Left lung (tissue), 4 donors: ENCODE measurements at regions not wholly inside any gene's neighbourhood (a gene's known extent, or its start where the extent isn't known, plus 50 kb on each side); places are given as distances from the start of the nearest gene placed in this dataset.

Experiments used
- ATAC-seq: fragments of 200-7000 bp; cut with Tn5 transposase; one replicate; pipeline ENCODE4 v1.9.1; 2020; ENCODE audit warnings: moderate library complexity
- DNase-seq, 4 donors: peaks; one replicate each; pipeline ENCODE4 v3.0.0-alpha.2; 2013 to 2020
- H3K27ac ChIP-seq, 2 donors: fragments of 200-600 bp; sonication (generic) in 1 of 2; one replicate each; pipeline versions ENCODE4 v1.5.0 to v1.8.0; 2020 to 2021
- H3K27me3 ChIP-seq, 2 donors: fragments of 200-600 bp; sonication (generic) in 1 of 2; one replicate each; pipeline versions ENCODE4 v1.5.0 to v1.8.0; 2020 to 2021
- H3K36me3 ChIP-seq, 2 donors: fragments of 200-600 bp; sonication (generic) in 1 of 2; one replicate each; pipeline versions ENCODE4 v1.5.0 to v1.8.0; 2020 to 2021
- H3K4me1 ChIP-seq, 2 donors: fragments of 200-600 bp; one replicate each; pipeline ENCODE4 v1.8.0; 2021
- H3K4me3 ChIP-seq, 2 donors: fragments of 200-600 bp; sonication (generic) in 1 of 2; one replicate each; pipeline versions ENCODE4 v1.5.0 to v1.8.0; 2020 to 2021; ENCODE audit warnings: mild to moderate bottlenecking in 1 of 2
- H3K9me3 ChIP-seq, 2 donors: fragments of 200-600 bp; sonication (generic) in 1 of 2; one replicate each; pipeline versions ENCODE4 v1.5.0 to v1.8.0; 2020 to 2021
- intact Hi-C, 2 donors: fragments of 100-400 bp; cut with DNase I; formaldehyde crosslinking; loops; one replicate each; pipeline versions ENCODE4 v1.11.2 to v1.14.2; 2022
- TF ChIP-seq, protein P1 (sequence below), 2 donors: fragments of 200-600 bp; sonication (generic) in 1 of 2; IDR thresholded peaks; one replicate each; pipeline versions ENCODE4 v1.5.0 to v1.8.0; 2021; ENCODE audit warnings: antibody characterized with exemption in 2 of 2
- donor health status: DM: no; HTN: yes; CAD: no.
- donor health status: DM: no; HTN: no; CAD: no.

DNA sequence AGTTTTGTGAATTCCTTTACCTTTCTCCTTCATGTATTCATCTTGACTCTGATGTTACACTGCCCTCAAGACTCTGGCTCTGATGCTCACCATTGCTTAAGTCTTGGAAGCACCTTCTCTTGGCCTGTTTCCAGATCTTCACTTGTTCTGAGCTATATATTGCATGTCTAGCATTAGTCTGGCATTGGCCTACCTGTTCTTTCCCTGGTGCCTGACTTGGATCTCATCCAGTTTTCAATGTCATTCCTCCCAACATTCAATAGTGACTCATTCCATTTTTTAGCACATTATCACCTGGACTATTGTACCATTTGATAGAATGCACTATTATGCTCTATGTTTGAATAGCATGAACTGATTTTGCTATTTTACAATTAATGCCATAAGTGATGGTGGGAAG lies 127.3 kb upstream of the NYAP2 start:
- no peak for ATAC-seq
- Histone ChIP-seq H3K9me3 (peaks cover 0 to 15% of the 10 kb centered on the region in 2 donors), H3K4me3 (no peak overlapping the region), H3K4me1 (no peaks in the 10 kb centered on the region), H3K27ac (no peak overlapping the region), H3K27me3 (no peaks in the 10 kb centered on the region), H3K36me3 (no peaks in the 10 kb centered on the region)
- intact Hi-C loops: no loop called here
- TF ChIP-seq, protein P1, sequence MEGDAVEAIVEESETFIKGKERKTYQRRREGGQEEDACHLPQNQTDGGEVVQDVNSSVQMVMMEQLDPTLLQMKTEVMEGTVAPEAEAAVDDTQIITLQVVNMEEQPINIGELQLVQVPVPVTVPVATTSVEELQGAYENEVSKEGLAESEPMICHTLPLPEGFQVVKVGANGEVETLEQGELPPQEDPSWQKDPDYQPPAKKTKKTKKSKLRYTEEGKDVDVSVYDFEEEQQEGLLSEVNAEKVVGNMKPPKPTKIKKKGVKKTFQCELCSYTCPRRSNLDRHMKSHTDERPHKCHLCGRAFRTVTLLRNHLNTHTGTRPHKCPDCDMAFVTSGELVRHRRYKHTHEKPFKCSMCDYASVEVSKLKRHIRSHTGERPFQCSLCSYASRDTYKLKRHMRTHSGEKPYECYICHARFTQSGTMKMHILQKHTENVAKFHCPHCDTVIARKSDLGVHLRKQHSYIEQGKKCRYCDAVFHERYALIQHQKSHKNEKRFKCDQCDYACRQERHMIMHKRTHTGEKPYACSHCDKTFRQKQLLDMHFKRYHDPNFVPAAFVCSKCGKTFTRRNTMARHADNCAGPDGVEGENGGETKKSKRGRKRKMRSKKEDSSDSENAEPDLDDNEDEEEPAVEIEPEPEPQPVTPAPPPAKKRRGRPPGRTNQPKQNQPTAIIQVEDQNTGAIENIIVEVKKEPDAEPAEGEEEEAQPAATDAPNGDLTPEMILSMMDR (IDR thresholded peaks at IDR 0.05): no peak
- DNase-seq: no peak

DNA sequence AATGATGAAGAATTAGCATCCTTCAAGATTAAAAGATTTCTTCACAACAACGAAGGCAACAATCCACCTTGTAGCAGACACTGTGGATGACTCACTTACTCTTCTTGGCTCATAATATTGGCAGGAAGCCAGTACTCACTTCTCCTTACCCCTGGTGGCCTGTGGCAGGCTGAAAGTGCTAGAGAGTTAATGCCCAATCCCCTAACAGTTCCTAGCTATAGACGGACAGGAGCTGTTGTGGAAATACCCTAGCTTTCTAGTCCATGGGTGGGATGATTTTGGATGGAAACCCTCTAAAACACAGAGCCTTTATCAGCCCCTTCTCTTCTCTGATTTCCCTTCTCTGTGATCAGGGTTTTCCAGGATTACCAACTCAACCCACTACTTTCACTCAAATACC lies 128.6 kb upstream of the NYAP2 start:
- DNase-seq: no peak

DNA sequence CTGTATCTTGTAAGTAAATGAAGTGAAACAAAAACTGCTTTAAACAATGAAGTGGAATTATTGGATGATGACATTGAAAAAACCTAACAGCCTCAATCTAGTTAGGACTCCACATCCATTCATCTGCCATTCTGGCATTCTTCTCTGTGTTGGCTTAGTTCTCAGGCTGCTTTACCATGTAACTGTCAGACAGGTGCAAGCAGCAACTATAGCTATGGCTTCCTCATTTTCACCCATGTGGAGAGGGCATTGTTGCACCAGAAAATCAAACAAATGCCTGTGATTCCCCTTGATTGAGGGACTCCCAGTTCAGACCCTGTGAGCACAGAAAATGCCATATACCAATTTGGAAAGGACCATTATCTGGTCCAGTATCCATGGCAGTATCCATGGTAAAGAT lies 129.5 kb upstream of the NYAP2 start:
- TF ChIP-seq, protein P1 (IDR thresholded peaks at IDR 0.05): no peak
- DNase-seq (no peak), ATAC-seq (no peak)
- Histone ChIP-seq H3K27me3 (no peaks in the 10 kb centered on the region), H3K9me3 (peaks cover 0 to 1% of the 10 kb centered on the region in 2 donors), H3K36me3 (no peaks in the 10 kb centered on the region), H3K27ac (no peak overlapping the region), H3K4me1 (no peaks in the 10 kb centered on the region), H3K4me3 (no peak overlapping the region)
- intact Hi-C loops: no loop called here

More for the DNA sequence above, 128.6 kb upstream of the NYAP2 start:
- intact Hi-C loops: no loop called here
- Histone ChIP-seq H3K27ac (no peak overlapping the region), H3K4me3 (no peak overlapping the region), H3K27me3 (no peaks in the 10 kb centered on the region), H3K9me3 (peaks cover 0 to 6% of the 10 kb centered on the region in 2 donors), H3K4me1 (no peaks in the 10 kb centered on the region), H3K36me3 (no peaks in the 10 kb centered on the region)
- TF ChIP-seq, protein P1 (IDR thresholded peaks at IDR 0.05): no peak
- ATAC-seq: peak; percentile 76

DNA sequence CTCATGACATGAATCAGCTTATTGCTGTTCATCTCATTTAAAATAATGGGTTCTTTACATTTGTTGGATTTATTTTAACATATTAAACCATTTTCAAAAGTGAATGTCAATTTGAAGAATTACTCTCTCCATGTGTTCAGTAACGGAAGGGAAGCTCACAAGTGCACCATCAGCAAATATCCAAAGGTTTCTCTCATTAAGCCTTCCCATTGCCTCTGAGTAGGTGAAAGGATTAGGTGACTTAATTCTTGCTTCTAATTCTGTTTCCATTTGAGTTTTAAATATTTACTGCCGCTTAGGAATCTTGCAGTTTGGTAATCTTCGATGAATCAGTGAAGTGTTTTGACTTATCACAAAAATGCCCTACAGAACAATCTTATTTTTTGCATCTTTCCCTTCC lies 145.1 kb upstream of the NYAP2 start:
- DNase-seq (no peak), ATAC-seq (no peak)
- Histone ChIP-seq H3K27me3 (no peaks in the 10 kb centered on the region), H3K4me1 (no peaks in the 10 kb centered on the region), H3K4me3 (no peak overlapping the region), H3K36me3 (no peaks in the 10 kb centered on the region), H3K27ac (no peak overlapping the region), H3K9me3 (no peaks in the 10 kb centered on the region)
- TF ChIP-seq, protein P1 (IDR thresholded peaks at IDR 0.05): no peak
- intact Hi-C loops: no loop called here

DNA sequence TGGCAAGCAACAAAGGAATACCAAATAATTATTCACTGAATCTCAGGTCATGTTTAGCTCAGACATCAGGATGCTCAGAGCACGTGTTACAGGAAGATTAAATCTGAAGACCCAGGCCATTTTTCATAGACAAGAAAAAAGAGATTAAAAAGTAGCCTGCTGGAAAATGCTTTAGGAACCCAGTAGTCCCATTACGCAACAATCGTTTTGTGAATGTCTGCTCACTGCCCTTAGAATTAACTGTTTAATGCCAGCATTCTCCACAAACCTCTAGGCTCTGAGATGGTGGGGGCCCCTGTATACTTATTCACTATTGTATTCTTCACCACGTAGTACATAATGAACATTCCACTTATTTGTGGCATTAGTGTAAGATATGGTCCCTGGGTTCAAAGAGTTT lies 154.6 kb upstream of the NYAP2 start:
- ATAC-seq (no peak), DNase-seq (no peak)
- Histone ChIP-seq H3K27me3 (no peaks in the 10 kb centered on the region), H3K4me1 (no peaks in the 10 kb centered on the region), H3K9me3 (no peaks in the 10 kb centered on the region), H3K36me3 (no peaks in the 10 kb centered on the region), H3K27ac (no peak overlapping the region), H3K4me3 (no peak overlapping the region)
- intact Hi-C loops: no loop called here
- TF ChIP-seq, protein P1 (IDR thresholded peaks at IDR 0.05): no peak
